Activated naive CD4-positive, alpha-beta T cell treated with anti-CD3 and anti-CD28 coated beads, Interleukin-2, amount 50 U/mL, for 24 hours (primary cell): ENCODE measurements at regions not wholly inside any gene's neighbourhood (a gene's known extent, or its start where the extent isn't known, plus 50 kb on each side); places are given as distances from the start of the nearest gene placed in this dataset.
"Not testable (repeated sequence)": the region's sequence is repeated elsewhere in the genome, so short reads cannot be mapped to it uniquely, and the experiment has no call there.

Source experiments
- H3K27ac Mint-ChIP-seq: one replicate; pipeline ENCODE4 v1.8.0; 2021; ENCODE audit warnings: mild to moderate bottlenecking, mixed read lengths
- H3K27me3 Mint-ChIP-seq: one replicate; pipeline ENCODE4 v1.8.0; 2021; ENCODE audit warnings: mixed read lengths
- H3K36me3 Mint-ChIP-seq: one replicate; pipeline ENCODE4 v1.8.0; 2021; ENCODE audit warnings: mixed read lengths
- H3K4me1 Mint-ChIP-seq: one replicate; pipeline ENCODE4 v1.8.0; 2021; ENCODE audit warnings: mixed read lengths
- H3K4me3 Mint-ChIP-seq: one replicate; pipeline ENCODE4 v1.8.0; 2021; ENCODE audit warnings: mild to moderate bottlenecking, mixed read lengths
- H3K9me3 Mint-ChIP-seq: one replicate; pipeline ENCODE4 v1.8.0; 2021; ENCODE audit warnings: mixed read lengths

- no peaks in the 10 kb centered on the region for H3K9me3 Mint-ChIP-seq
- no peak overlapping the region for H3K4me3 Mint-ChIP-seq
- no peaks in the 10 kb centered on the region for H3K4me1 Mint-ChIP-seq
- peaks cover 8% of the 10 kb centered on the region for H3K27me3 Mint-ChIP-seq
- H3K27ac Mint-ChIP-seq: no peak overlapping the region
- H3K36me3 Mint-ChIP-seq: no peaks in the 10 kb centered on the region
Observed at GRCh38 chr7:113030489-113030888, 56.1 kb downstream of the GPR85 start.

DNA sequence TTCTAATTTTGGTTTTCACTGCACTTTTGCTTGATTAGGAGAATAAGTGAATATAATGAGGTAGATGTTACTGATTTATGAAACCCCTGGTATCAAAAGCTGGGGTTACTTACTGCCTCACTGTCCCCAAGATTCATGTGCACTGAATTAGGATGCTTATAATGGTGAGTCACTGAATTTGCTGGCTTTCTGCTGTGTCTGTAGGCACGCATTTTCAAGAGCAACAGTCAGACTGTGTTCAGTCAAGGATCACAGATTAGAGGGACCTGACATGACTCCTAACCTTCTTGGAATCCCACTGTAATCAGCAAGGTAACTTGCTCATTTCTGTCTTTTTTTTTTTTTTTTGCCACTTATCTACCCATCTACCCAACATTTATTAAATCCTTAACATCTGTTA is 59.7 kb downstream of the GPR85 start:
- Mint-ChIP-seq H3K36me3 (no peaks in the 10 kb centered on the region), H3K9me3 (no peaks in the 10 kb centered on the region), H3K4me1 (no peaks in the 10 kb centered on the region), H3K4me3 (no peak overlapping the region), H3K27me3 (peaks cover 9% of the 10 kb centered on the region), H3K27ac (no peak overlapping the region)

GRCh38 chr7:113017144-113017857 is 69.3 kb downstream of the GPR85 start:
- not testable (repeated sequence) for H3K27me3 Mint-ChIP-seq

GRCh38 chr7:113015034-113015645 is 71.5 kb downstream of the GPR85 start:
- H3K4me3 Mint-ChIP-seq: no peak overlapping the region
- peaks cover 2% of the 10 kb centered on the region for H3K36me3 Mint-ChIP-seq
- H3K27ac Mint-ChIP-seq: no peak overlapping the region
- no peaks in the 10 kb centered on the region for H3K4me1 Mint-ChIP-seq
- peaks cover 5% of the 10 kb centered on the region for H3K9me3 Mint-ChIP-seq
- H3K27me3 Mint-ChIP-seq: peaks cover 3% of the 10 kb centered on the region

More at GRCh38 chr7:113017144-113017857, 69.3 kb downstream of the GPR85 start:
- H3K36me3 Mint-ChIP-seq, H3K27ac Mint-ChIP-seq, H3K9me3 Mint-ChIP-seq, H3K4me3 Mint-ChIP-seq, H3K4me1 Mint-ChIP-seq: not testable (repeated sequence)

DNA sequence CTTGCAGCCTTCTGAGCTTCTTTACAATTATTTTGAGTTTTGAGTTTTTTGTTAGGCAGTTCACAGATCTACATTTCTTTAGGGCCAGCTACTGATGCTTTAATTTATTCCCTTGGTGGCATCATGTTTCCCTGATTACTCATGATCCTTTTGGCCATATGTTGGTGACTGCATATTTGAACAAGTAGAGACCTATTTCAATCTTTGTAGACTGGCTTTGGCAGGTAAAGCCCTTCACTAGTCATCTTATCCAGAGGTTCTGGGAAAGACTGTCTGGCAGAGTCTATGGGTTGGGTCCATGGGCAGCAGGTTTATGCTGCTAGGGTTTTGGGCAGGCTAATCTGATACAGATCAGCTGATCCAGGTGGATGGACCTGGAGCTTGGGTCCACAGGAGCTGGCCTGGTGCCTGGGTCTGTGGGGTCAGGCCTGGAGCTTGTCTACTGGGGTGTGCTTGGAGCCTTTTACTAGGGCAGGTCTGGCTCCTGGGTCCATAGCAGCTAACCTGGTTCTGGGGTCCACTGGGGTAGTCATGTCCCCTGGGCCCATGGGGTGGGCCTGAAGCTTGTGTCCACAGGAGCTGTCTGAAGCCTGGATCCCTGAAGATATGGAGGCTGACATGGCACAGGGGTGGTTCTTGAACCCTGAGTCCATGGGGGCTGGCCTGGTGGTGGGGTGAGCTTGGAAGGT is 72.7 kb downstream of the GPR85 start:
- peaks cover 5% of the 10 kb centered on the region for H3K9me3 Mint-ChIP-seq

GRCh38 chr7:113012862-113013261 is 73.8 kb downstream of the GPR85 start:
- not testable (repeated sequence) for H3K4me3 Mint-ChIP-seq, H3K4me1 Mint-ChIP-seq, H3K36me3 Mint-ChIP-seq, H3K9me3 Mint-ChIP-seq, H3K27ac Mint-ChIP-seq, H3K27me3 Mint-ChIP-seq

More for the DNA sequence above, 72.7 kb downstream of the GPR85 start:
- peaks cover 3% of the 10 kb centered on the region for H3K27me3 Mint-ChIP-seq
- H3K27ac Mint-ChIP-seq: no peak overlapping the region
- H3K4me1 Mint-ChIP-seq: no peaks in the 10 kb centered on the region
- peaks cover 2% of the 10 kb centered on the region for H3K36me3 Mint-ChIP-seq
- no peak overlapping the region for H3K4me3 Mint-ChIP-seq

DNA sequence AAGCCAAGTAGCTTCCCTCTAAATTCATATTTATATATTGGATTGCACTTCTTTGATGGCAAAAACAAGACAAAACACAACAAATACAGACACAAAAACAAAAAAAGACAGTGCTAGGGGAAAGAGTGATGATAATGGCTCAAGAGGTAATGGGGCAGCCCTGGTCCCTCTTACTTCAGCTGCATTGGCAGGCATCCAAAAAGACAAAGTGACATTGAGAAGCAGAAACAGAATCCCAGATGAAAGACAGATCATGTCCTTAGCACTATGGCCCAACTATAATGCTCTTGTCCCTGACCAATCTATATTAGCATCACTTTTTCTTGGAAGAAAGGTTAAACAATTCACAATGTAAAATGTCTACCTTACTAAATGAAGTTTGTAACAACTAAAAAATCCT is 76.2 kb downstream of the GPR85 start:
- Mint-ChIP-seq H3K27ac (no peak overlapping the region), H3K27me3 (peaks cover 3% of the 10 kb centered on the region), H3K4me3 (no peak overlapping the region), H3K9me3 (peaks cover 5% of the 10 kb centered on the region), H3K4me1 (no peaks in the 10 kb centered on the region), H3K36me3 (peaks cover 2% of the 10 kb centered on the region)

DNA sequence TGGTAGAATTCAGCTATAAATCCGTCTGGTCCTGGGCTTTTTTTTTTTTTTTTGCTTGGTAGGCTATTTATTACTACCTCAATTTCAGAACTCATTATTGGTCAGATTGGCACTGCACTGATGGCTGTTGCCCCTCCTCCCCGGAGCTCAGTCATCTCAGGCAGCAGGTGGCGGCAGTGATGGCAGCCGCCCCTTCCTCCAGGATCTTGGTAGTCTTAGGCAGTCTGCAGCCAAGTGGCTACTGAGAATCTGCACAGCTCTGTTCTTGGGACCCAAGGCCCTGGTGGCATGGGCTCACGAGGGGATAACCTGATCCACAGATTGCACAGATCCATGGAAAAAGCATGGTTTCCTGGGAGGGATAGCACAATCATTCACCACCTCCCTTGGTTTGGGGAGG is 77.9 kb downstream of the GPR85 start:
- Mint-ChIP-seq H3K27ac (no peak overlapping the region), H3K9me3 (peaks cover 5% of the 10 kb centered on the region), H3K27me3 (peaks cover 4% of the 10 kb centered on the region), H3K4me1 (peaks cover 4% of the 10 kb centered on the region), H3K4me3 (no peak overlapping the region), H3K36me3 (peaks cover 2% of the 10 kb centered on the region)

DNA sequence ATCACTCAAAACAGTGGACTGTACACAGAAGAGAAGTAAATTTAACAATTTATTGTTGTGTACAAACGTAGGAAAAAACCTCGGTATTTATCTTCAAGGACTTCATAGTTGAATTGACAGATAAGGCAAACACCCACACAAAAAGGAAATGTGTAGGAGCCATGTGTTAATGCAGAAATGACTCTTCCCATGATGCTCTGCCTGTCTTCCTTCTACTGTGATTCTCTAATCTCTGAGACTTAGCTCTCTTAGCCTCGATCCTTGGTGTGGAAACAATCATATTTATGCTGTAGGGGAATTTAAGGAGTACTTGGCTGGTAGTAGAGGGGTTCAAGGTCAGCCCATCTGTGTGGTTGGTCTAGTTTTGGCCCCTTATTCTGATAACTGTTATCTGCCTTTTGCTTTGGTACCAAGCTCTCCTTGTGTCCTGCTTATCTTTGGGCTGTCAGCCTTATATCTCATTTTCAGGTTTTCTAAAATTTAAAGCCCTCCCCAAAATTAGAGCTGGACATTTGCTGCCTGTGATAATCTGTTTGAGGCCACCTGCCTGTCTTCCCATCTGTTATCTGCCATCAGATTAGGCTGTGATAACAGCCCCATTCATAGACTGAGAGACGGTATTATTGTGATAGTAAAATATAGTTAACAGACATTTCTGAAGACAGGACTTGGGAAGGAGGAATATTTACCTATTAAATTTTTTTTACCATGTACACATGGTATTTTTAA is 81.7 kb downstream of the GPR85 start:
- Mint-ChIP-seq H3K36me3 (no peaks in the 10 kb centered on the region), H3K9me3 (no peaks in the 10 kb centered on the region), H3K27ac (no peak overlapping the region), H3K27me3 (peaks cover 4% of the 10 kb centered on the region), H3K4me1 (peaks cover 4% of the 10 kb centered on the region), H3K4me3 (no peak overlapping the region)

DNA sequence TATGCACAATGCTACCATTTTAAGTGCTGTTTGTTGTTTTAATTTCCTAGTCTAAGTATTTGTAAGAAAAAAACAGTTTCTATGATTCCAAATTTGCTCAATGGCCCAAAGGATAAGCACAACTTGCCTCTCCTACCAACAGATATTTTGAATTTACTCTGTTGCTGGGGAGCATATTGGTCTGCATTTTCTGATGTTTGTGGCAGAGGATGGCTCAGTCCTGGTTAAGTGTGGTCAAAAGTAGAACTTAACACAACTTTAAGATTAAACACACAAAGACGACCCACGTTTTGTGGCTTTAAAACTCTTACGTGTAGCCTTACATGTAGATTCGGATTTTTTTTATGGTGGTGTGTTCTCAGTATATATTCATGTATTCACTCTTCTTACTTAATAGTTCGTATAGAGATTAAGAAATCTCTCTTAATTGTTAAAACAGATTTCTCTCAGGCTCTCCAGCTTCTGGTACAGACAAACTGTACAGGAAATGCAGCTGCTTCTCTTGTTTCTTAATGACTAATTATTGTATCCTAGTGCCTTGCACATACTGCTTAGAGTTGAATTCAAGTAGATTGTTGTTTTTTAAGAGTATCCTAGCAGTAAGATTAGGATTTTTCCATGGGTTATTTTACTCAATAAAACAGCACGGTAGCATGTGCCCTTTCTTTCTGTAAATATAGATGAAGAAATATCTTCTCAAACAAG is 86.2 kb downstream of the GPR85 start:
- H3K9me3 Mint-ChIP-seq: no peaks in the 10 kb centered on the region
- peaks cover 9% of the 10 kb centered on the region for H3K27me3 Mint-ChIP-seq
- H3K4me1 Mint-ChIP-seq: peaks cover 4% of the 10 kb centered on the region
- no peak overlapping the region for H3K27ac Mint-ChIP-seq
- H3K4me3 Mint-ChIP-seq: no peak overlapping the region
- no peaks in the 10 kb centered on the region for H3K36me3 Mint-ChIP-seq

DNA sequence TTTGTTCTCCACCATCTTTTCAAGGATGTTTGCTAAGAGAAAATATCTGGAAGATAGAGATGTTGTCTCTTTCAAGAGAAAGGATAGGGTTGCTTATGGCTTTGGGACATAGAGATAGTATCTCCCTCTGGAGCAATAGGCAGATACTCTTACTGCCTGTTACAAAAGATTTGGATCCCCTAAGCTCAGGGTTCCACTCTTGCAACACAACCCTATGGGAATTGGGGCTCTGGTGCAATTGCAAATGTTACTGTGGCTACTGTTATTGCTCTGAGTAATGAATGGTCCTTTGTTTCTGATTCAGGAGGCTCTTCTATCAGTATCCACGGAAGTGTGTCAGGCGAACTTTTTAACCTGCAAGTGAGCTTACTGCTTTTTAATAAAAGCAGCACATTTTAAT is 88.8 kb downstream of the GPR85 start:
- Mint-ChIP-seq H3K4me3 (no peak overlapping the region), H3K4me1 (no peaks in the 10 kb centered on the region), H3K27me3 (peaks cover 8% of the 10 kb centered on the region), H3K36me3 (no peaks in the 10 kb centered on the region), H3K27ac (no peak overlapping the region), H3K9me3 (no peaks in the 10 kb centered on the region)

DNA sequence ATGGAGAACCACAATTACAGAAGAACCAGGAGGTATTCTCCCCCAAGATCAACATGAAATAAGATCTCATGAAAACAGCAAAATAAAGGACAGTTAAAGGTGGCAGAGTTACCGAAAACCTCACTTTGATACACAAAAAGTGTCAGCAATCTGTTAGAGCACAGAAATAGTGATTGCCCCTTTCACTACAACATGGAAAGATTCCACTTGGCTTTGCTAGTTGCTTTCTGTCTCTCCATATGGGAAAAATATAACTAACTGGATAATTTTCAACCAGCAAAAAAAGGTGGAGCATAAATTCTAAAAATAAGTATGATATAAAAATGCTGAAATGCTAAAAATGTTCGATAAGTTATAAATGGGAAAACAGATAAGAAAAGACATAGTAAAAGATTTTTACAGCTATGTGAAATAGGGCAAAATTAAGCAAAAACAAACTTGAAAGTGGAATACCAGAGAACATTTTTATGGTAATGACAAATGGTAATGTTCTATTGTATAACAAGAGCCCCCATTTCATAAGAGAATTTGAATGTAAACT is 90.2 kb downstream of the GPR85 start:
- H3K27ac Mint-ChIP-seq: no peak overlapping the region
- H3K36me3 Mint-ChIP-seq: no peaks in the 10 kb centered on the region
- no peaks in the 10 kb centered on the region for H3K4me1 Mint-ChIP-seq
- H3K9me3 Mint-ChIP-seq: no peaks in the 10 kb centered on the region
- peaks cover 8% of the 10 kb centered on the region for H3K27me3 Mint-ChIP-seq
- no peak overlapping the region for H3K4me3 Mint-ChIP-seq

- Mint-ChIP-seq H3K4me3 (no peak overlapping the region), H3K36me3 (no peaks in the 10 kb centered on the region), H3K27me3 (peaks cover 10% of the 10 kb centered on the region), H3K4me1 (no peaks in the 10 kb centered on the region), H3K27ac (no peak overlapping the region), H3K9me3 (no peaks in the 10 kb centered on the region)
Observed at GRCh38 chr7:112995059-112995824, 91.4 kb downstream of the GPR85 start.

GRCh38 chr7:112994656-112995055 is 92.0 kb downstream of the GPR85 start:
- Mint-ChIP-seq H3K9me3 (no peaks in the 10 kb centered on the region), H3K4me3 (no peak overlapping the region), H3K27ac (no peak overlapping the region), H3K4me1 (no peaks in the 10 kb centered on the region), H3K27me3 (peaks cover 7% of the 10 kb centered on the region), H3K36me3 (no peaks in the 10 kb centered on the region)
